ENCODE measurements at regions not wholly inside any gene's neighbourhood (a gene's known extent, or its start where the extent isn't known, plus 50 kb on each side); places are given as distances from the start of the nearest gene placed in this dataset.
"Not testable (repeated sequence)": the region's sequence is repeated elsewhere in the genome, so short reads cannot be mapped to it uniquely, and the experiment has no call there.

DNA sequence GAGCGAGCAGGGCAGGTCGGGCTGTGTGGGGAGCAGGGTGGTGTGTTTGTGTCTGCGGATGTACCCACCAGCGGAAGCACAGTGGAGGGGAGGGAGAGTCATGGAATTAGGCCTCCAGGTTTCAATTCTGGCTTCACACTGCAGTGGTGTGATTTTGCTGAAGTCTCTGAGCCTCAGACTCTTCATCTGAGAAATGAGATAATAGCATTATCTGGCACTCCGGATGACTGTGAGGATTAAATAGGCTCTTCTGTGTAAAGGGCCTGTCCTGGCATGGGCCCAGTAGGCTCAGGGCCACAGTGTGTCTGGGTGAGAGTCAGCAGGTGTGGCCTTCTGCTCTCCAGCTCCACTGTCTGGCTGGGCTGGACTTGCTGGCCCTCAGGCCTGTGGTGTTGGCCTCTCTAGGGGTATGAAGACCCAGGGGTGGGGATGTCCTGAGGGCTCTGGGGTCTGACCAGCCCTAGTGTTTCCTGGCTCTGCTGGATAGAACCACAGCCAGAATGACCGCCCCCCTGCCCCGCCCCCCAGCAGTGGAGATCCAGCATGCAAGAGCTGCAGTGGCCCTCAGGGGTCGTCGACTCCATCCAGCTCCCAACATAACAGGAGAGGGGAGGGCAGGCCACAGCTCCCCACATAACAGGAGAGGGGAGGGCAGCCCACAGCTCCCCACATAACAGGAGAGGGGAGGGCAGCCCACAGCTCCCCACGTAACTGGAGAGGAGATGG, 178.6 kb downstream of the RPS24 start:
- no peak for DNase-seq

DNA sequence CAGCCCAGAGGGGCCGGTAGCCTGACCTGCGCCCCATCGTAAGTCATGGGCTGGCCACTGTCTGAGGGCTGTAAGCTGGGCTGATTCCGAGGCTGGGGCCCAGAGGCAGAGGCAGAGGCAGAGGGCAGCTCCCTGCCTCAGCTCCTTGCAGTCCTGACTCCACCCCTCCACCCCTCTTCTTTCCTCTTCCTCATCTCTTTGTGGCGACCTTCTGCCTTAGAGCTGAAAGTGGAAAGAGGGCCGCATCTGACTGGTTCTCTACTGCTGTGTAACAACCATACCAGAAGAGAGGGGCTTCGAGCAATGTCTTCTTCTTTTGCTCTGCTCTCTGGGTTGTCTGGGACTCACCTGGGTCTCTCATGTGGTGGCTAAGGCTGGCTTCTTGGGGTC, 179.1 kb downstream of the RPS24 start:
- DNase-seq = no peak

DNA sequence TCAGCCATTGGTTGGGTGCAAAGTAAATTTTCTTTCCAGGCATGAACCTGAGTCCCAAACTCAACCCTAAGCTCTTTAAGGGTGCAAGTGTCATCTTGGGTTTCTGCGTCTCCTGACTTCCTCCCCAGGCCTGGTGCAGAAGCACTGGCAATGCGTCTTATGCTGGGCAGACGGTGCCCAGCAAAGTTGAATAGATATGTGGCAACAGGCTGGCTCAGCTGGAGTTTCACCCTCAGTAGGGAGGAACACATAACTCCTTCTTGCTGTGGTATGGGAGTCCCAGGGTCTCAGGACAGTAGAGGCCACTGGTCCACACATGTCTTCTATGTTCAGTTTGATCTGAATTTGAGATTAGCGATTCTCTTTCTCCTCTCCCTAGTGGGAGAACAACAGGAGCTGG, 181.3 kb downstream of the RPS24 start:
- no peak for DNase-seq

DNA sequence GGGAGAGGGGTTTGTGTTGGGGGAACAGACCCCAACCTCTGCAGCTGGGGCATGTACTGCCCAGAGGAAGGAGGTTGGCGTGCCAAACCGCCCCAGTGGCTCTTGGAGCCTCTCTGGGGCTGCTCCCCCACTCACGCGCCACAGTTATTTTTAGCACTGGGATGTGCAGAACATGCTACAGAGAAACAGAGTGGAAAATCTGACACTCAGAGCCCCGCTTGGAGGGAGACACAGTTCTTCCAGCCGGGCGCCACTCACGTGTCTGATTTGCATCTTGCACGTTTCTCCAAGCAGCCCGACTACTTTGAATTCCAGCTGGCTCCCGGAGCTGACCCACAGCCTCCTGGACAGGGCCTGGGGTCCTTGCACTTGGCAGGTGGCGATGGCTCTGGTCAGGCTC, 182.0 kb downstream of the RPS24 start:
- DNase-seq = no peak

DNA sequence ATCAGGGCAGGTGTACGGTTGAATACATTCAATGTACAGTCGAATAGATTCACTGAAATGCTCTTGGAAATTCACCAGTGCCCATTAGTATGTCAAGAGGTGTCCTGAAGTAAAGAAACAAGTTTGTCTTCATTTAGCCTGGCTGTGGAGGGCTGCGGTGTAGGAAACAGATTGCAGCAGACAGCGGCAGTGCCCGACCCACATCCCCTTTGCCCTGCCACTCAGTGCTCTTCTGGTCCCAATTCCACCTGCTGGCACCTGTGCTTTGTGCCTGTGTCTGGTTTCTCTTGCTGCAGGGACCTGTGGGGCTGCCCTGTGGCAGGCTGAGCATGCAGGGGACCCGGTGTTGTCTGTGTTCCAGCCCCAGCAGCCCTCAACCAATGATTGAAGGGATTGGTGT, 183.7 kb downstream of the RPS24 start:
- DNase-seq = no peak

DNA sequence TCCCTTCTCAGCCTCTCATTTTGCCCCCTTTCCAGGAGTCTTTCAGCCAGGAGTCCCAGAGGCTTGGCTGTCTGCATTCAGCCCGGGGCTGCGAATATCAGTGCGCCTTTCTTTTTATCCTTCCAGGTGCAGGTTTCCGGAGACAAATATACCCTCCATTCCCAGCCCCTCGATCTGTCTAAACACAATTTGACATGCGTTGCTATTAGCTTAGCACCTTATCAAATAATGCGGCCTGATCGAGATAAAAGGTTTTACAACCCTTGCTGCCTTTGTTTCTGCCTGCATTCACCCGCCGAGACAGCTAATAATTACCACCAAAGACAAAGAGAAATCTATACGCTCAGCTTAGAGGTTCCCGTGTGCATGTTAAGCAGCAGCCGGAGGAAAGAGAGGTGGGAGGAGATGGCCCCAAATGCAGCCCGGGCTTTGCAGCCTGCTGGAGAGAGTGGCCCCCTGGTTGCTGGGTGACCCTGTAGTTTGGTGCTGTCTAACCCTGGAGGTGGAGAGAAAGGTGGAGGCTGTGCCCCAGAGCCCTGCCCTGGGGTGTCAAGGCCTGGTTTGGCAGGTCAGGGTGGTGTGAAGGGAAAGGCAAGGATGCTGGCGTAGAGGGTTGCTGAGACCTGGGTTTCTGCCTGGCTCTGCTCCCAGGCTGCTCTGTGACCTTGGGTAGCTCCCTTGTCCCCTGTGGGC, 185.3 kb downstream of the RPS24 start:
- DNase-seq = no peak

DNA sequence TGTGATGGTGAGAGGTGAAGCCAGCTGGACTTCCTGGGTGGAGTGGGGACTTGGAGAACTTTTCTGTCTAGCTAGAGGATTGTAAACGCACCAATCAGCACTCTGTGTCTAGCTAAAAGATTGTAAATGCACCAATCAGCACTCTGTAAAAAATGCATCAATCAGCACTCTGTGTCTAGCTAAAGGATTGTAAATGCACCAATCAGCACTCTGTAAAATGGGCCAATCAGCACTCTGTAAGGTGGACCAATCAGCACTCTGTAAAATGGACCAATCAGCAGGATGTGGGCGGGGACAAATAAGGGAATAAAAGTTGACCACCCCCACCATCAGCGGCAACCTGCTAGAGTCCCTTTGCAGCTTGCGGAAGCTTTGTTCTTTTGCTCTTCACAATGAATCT, 185.9 kb downstream of the RPS24 start:
- not testable (repeated sequence) for DNase-seq

DNA sequence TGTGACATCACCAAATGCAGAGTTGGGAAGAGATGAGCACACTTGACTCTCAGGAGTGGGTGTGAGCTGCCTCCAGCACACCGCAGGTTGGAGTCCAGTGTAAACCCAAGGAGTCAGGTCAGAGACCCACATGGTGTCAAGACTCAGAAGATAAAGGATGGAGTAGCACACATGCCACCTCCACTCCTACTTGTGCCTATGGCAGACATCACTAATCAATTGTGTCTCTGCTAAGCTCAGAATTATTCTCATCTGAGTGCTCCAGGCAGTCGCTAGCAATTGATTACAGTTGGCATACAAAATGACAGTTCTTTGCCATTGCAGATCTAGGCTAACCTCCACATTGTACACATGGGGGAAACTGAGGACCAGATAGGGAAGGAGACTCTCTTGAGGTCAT, 187.1 kb downstream of the RPS24 start:
- DNase-seq = no peak

DNA sequence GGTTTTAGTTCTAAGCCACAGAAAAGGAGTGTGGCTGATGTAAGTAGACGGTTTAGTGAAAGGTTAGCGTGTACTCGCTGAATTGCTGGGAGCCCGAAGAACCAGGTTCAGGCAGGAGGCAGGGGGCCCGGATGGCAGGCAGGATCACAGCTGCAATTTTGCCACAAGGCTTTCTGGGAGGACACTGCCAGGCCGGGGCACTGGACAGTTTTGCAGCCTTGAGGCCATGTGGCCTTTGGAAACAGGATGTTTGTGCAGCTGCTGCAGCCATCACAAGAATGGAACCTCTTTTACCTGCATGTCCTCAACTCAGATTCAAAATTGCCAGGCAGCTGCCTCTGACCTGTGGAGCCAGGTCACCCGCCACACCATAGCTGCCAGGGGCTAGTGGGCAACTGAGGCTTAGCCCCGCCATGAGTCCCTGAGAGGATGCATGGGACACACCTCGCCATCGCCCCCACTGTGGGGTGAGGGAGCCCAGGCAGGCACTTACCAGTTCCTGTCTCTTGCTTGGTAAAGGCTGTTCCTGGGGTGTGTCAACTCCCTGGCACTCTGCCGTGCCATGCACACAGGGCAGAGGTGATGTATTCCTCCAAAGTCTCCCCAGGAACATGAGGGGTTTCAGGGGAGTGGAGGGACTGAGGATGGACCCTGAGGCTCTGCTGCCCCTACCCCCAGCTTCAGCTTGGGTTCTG, 188.6 kb downstream of the RPS24 start:
- DNase-seq = no peak

DNA sequence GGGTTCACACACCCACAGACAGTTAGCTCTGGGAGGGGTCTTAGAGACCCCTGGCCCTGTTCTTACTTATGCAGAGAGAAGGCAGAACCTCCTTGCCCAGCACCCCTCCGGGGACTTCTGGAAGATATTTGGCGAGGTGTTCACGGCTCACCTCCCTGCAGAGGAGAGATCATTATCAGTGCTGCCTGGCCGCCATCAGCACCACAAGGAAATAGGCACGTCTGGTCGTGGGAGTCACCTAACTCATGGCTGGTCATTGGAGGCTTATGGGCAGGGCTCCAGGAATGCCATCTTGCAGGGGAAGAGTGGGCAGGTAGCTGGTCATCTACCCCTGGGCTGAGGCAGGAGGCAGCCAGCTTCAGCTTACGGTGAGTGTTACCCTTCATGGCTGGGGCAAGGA, 189.4 kb downstream of the RPS24 start:
- no peak for DNase-seq

DNA sequence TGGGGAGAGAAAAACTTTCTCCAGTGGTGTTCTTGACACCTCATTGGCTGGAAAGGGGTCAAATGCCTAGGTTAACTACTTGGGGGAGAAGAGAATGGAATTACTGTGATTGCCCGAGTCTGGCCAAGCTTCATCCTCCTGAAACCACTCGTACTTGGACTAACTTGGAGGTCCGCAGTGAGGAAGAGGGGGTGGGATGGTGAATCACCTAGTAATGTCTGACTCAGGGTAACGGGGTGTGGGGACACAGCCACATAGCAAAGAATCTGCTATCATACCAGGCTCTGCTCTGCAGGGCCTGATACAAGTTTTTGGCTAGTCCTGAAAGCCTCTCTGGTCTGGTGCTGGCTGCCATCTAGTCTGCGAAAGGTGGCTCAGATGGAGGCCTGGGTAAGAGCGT, 190.9 kb downstream of the RPS24 start:
- DNase-seq = no peak

DNA sequence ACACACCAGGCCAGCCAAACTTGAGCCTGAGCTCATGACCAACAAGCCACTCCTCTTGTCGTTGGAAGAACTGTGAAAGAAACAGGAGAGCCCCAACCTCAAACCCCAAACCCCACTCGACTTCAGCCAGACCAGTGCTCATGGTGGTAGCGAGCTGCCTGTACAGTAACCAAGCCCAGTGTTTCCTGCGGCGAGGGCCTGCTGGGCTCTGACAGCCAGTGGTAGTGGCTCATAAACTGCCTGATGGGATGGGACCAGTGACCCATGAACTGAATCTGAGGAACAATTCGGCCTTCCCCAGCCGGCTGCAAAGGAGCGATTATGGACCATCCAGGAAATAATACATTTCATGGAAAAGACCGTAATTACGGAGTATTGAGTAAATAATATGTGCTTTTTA, 191.9 kb downstream of the RPS24 start:
- DNase-seq = no peak

DNA sequence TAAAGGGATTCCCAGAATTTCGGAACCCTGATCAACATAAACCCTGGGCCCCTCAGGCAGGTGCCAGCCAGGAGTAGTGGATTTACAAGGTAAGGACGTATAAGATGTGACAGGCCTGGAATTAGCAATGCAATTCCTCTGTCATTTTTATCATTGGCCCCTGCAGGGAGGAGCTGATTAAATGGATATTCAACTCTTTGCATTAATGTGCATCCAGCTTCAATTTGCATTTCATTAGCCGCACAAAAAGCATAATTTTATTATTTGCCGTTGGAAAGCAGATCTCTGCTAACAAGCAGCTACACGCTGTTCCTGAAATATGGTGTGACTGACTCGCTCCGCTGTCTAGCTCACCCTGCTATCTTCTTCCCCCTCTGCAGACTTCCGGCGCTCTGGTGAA, 195.8 kb downstream of the RPS24 start:
- no peak for DNase-seq

DNA sequence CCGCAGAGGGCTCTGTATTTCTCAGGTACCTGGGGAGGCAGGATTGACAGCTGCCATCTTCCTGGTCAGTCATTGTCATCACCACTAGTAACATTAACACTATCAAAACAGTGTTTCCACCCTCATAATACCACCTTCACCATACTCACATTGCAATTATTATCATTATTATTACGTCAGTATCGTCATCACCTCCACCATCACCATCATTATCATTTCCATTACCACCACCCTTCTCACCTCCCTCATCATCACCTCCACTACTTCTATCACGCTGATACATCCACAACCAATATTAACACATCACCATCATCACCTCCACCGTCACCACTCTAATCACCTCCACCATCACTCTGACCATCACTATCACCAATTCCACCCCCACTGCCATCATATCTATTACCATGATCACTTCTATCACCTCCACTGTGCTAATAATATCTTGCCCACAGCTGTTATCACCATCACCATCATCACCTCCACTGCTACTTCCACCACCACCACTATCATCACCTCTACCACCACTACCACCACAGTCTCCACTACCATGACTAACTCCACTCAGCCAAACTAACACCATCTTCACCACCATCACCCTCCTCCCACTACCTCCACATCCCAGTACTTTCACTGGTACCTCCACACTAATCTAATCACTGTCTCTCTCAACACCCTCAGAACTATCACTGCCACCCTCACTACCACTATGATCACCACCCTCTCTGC, 196.4 kb downstream of the RPS24 start:
- no peak for DNase-seq

DNA sequence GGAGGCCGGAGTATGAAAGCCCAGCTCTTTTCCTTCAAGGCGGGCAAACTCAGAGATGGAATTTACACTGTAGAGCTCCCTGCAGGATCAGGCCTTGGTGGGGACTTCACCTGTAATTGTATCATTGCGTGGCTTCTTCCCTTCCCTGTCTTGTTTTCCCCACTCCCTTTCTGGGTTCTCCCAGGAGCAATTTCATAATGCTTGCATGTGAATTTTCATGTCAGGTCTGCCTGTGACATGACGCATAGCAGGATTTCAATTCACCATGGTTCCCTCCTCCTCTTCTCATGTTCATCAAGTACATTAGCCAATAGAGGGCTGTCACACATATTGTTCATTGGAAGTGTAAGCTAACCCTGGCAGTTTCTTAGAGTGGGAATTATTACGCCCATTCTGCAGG, 197.7 kb downstream of the RPS24 start:
- no peak for DNase-seq

DNA sequence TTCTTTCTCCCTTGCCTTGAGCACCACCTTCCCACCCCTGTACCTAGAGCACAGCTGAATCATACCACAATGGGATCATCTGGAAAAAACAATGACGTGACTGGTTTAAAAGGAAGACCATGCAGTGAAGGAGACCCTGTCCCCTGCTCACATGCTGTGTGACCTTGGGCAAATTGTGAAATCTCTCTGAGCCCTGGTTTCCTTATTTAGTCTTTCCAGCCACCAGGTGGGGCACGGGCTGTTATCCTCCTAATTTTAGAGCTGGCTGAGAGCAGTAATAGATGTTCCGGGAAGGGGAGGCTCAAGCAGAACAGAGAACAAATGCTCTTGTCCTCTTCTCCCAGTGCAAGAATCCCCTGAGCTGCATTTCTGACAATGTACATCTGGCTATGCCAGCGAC, 198.3 kb downstream of the RPS24 start:
- DNase-seq = no peak

DNA sequence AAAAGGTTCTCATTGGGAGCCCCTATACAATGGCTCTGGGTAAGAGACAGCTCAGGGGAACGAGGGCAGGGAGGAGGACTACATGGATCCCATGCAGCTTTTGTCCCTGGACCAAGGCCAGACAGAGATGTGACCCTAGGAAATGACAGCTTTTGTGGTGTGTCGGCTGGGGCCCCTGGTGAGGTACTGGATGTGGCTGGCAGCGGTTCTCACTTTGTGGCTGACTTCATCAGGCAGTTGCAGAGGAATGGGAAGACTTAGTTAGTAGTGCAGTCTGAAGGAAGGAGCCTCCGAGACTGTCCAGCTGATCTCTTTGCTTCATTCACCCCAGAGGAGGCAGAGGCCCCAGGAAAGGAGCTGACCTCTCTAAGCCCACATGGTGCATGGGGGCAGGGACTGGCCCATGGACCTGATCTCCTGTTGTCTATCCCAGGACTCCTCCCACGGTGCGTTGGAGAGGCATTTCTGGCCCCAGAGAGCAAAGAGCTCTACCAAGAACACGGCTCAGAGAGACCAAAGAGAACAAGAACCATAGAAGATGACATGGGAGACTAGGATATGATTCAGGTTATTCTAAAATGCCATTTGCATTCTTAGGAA, 202.9 kb downstream of the RPS24 start:
- no peak for DNase-seq

DNA sequence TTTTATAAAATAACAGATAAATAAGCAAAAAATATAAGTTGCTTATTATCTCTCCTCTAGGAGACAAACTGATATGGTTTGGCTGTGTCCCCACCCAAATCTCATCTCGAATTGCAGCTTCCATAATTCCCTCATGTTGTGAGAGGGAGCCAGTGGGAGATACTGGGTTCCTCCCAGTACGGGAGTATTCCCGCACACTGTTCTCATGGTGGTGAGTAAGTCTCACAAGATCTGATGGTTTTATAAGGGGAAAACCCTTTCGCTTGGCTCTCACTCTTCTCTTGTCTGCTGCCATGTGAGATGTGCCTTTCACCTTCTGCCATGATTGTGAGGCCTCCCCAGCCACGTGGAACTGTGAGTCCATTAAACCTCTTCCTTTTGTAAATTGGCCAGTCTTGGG, 204.3 kb downstream of the RPS24 start:
- not testable (repeated sequence) for DNase-seq

DNA sequence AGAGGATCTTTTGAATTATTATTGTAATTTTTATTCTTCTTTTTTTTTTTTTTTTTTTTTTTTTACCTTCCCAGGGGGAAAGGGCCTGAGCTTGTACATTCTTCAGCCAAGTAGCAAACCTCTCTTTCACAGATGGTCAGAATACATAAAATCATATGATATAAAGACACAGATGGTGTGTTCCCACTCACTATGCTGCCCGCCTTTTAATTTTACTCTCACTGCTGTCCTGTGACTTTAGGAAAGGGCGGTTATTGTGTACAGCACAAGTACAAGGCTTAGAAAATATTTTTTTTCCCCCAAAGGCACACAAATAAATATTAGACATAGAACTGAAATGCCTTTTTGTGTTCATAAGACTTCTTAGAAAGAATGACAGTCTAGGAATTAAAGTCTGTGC, 213.6 kb downstream of the RPS24 start:
- no peak for DNase-seq

DNA sequence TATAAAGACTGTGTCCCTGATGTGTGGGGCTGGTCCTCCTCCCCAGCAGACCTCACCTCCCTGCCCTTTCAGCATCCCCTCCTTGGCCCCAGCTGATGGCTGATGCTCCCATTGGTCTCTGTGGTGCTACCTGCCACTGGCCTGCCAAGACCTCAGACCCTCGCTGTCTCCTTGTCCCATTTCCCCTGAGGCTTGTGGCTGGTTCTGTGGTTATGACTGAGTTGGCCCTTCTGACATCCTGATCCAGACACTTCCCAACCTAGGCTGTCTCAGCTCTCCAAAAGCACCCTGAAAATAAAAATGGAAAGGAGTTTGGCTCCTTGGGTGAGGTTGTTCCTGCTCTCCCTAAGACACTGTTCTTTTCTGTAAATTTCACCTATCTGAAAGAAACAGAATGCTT, 214.2 kb downstream of the RPS24 start:
- no peak for DNase-seq

DNA sequence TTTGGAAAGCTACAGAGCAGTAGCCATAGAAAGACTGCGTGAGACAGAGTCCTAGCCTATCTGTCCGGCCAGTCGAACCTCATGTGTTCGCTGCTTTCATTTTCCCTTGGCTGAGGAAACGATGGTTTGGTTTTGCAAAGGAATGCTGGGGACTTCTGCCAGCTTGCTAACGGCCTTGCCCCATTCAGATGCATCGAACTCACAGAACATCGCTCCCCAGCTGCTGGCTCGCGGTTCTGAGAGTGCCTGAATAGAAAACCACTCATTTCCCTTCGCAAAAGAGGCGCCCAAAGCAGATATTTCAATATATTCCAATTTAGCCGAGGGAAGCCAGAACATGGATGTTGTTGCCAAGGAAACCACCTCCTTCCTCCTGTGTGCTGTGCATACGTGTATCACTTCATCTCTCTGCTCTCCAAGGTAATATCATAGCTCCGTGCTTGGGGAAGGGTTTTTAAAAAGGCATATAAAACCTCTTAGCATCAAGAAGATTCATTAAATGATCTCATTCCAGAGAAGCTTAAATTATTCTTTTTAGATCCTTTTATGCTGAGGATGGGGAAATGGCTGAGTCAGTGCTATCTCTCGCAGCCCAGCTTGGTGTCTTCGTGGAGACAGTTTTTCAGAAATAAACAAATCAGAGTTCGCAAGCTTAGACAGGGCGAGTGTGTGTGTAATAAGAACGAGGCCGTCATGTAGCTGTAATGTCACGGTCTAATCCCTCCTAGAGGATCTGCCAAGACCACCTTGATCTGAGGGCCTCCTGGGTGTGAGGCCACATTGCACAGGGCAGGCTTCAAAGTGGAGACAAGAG, 215.2 kb downstream of the RPS24 start:
- no peak for DNase-seq

DNA sequence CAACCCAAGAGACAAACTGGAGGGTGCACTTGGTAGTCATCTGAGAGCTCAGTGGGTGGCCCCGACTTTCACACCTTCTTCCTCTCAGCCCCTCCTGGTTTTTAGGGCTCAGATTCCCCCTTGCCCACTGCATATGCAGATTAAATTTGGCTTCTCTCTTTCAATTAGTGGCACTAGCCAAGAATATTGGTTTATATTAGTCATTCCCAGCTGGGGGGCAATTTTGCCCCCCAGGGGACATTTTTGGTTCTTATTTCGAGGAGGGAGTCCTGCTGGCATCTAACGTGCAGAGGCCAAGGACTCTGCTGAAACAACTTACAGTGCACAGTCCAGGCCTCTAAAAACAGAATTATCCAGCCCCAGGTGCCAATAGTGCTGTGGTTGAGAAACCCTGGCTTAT, 216.0 kb downstream of the RPS24 start:
- DNase-seq = no peak

Measured in activated CD4-positive, CD25-positive, alpha-beta regulatory T cell treated with anti-CD3 and anti-CD28 coated beads, Interleukin-2, amount 50 U/mL, for 72 hours (primary cell).